ENCODE measurements at regions not wholly inside any gene's neighbourhood (a gene's known extent, or its start where the extent isn't known, plus 50 kb on each side); places are given as distances from the start of the nearest gene placed in this dataset.

GRCh38 chr10:71032887-71033286 lies 144.5 kb upstream of the PCBD1 start:
- no peak overlapping the region for H3K27ac Mint-ChIP-seq
- no peaks in the 10 kb centered on the region for H3K9me3 Mint-ChIP-seq
- H3K27me3 Mint-ChIP-seq (ENCODE audit: insufficient read depth): peaks cover 42% of the 10 kb centered on the region
- no peak overlapping the region for H3K4me3 Mint-ChIP-seq
- H3K36me3 Mint-ChIP-seq (ENCODE audit: low read depth): no peaks in the 10 kb centered on the region
- H3K4me1 Mint-ChIP-seq (ENCODE audit: low read depth): no peaks in the 10 kb centered on the region
- DNase-seq: no peak
- TF ChIP-seq, protein P1, sequence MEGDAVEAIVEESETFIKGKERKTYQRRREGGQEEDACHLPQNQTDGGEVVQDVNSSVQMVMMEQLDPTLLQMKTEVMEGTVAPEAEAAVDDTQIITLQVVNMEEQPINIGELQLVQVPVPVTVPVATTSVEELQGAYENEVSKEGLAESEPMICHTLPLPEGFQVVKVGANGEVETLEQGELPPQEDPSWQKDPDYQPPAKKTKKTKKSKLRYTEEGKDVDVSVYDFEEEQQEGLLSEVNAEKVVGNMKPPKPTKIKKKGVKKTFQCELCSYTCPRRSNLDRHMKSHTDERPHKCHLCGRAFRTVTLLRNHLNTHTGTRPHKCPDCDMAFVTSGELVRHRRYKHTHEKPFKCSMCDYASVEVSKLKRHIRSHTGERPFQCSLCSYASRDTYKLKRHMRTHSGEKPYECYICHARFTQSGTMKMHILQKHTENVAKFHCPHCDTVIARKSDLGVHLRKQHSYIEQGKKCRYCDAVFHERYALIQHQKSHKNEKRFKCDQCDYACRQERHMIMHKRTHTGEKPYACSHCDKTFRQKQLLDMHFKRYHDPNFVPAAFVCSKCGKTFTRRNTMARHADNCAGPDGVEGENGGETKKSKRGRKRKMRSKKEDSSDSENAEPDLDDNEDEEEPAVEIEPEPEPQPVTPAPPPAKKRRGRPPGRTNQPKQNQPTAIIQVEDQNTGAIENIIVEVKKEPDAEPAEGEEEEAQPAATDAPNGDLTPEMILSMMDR (IDR thresholded peaks at IDR 0.05): no peak

- Mint-ChIP-seq H3K4me1 (ENCODE audit: low read depth) (no peaks in the 10 kb centered on the region), H3K36me3 (ENCODE audit: low read depth) (no peaks in the 10 kb centered on the region), H3K27me3 (ENCODE audit: insufficient read depth) (peaks cover 40% of the 10 kb centered on the region), H3K9me3 (no peaks in the 10 kb centered on the region), H3K27ac (no peak overlapping the region), H3K4me3 (no peak overlapping the region)
- DNase-seq: no peak
- TF ChIP-seq, protein P1 (IDR thresholded peaks at IDR 0.05): peak; percentile 30; the same call in 1 of the 2 replicates
Measured at GRCh38 chr10:71033396-71033980, 145.1 kb upstream of the PCBD1 start.

DNA sequence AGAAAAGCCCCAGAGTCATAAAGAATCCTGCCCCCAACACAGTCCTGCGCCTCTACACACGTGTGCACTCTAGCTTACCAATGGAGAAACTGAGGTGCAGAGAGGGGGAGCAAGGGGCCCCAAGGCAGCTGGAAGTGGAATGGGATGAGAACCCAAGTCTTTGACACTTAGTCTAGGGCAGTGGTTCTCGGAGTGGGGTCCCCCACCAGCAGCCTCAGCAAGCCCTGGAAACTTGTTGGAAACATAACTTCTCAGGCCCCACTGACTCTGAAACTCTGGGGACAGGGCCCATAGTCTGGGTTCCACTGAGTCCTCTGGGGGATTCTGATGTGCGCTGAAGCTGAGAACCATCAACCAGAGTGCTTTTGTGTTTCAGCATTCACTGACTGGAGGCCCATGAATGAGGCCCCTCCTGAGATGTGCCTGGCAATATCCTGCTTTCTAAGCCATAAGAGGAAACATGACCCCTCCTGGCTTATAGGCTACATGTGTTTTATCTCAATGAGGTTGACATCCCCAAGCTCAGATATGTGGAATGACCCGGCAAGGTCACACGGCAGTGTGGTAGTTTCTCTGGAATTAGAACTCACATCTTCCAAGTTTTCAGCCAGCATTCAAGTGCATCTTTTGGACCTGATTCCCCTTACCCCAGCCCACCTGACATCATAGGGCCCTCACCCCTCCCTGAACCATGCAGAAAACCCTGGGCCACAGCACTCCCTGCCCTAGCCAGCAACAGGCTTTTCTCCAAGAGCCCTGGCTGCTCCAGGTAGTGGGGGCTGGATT lies 147.3 kb upstream of the PCBD1 start:
- no peaks in the 10 kb centered on the region for H3K4me1 Mint-ChIP-seq (ENCODE audit: low read depth)
- no peak overlapping the region for H3K27ac Mint-ChIP-seq
- no peak overlapping the region for H3K4me3 Mint-ChIP-seq
- no peaks in the 10 kb centered on the region for H3K36me3 Mint-ChIP-seq (ENCODE audit: low read depth)
- no peaks in the 10 kb centered on the region for H3K9me3 Mint-ChIP-seq
- no peak for DNase-seq
- TF ChIP-seq, protein P1 (IDR thresholded peaks at IDR 0.05): no peak
- peaks cover 35% of the 10 kb centered on the region for H3K27me3 Mint-ChIP-seq (ENCODE audit: insufficient read depth)

DNA sequence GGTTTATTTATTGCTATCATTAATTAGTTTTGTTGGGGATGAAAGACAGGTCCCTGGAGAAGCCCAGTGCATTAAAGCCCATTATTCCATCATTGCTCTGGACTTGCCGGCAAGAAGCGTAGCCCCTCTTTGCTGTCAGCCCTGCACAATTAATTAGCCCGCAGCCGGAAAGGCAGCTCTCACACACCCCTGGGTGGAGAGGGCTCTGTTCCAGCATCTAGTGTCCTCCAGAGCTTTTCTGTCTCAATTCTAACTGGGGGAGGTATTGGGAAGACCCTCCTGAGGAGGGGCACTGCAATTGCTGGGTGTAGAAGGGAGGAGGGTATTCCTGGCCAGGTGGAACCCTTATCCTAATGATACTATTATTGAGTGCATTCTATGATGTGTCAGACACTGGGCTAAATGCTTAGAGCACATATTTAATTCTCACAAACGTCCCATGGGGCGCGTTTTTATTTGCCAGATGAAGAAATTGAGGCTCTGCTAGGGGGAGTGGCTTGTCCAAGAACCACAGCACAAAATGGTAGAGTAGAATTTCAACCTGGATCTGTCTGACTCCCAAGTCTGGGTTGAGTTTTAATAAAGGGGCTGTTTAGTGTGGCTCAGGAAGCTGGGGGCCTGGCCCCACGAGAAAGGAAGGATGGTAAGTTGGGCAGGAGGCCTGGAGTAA lies 148.1 kb upstream of the PCBD1 start:
- no peak for DNase-seq
- TF ChIP-seq, protein P1 (IDR thresholded peaks at IDR 0.05): no peak
- Mint-ChIP-seq H3K9me3 (no peaks in the 10 kb centered on the region), H3K36me3 (ENCODE audit: low read depth) (no peaks in the 10 kb centered on the region), H3K4me1 (ENCODE audit: low read depth) (no peaks in the 10 kb centered on the region), H3K27me3 (ENCODE audit: insufficient read depth) (peaks cover 33% of the 10 kb centered on the region), H3K27ac (no peak overlapping the region), H3K4me3 (no peak overlapping the region)

- Mint-ChIP-seq H3K27me3 (ENCODE audit: insufficient read depth) (peaks cover 34% of the 10 kb centered on the region), H3K9me3 (no peaks in the 10 kb centered on the region), H3K4me1 (ENCODE audit: low read depth) (no peaks in the 10 kb centered on the region), H3K4me3 (no peak overlapping the region), H3K27ac (no peak overlapping the region), H3K36me3 (ENCODE audit: low read depth) (no peaks in the 10 kb centered on the region)
- DNase-seq: no peak
- TF ChIP-seq, protein P1 (IDR thresholded peaks at IDR 0.05): no peak
Measured at GRCh38 chr10:71038091-71038633, 149.8 kb upstream of the PCBD1 start.

Data from HFFc6 (cell line).